HCT116 (cell line): ENCODE measurements at regions not wholly inside any gene's neighbourhood (a gene's known extent, or its start where the extent isn't known, plus 50 kb on each side); places are given as distances from the start of the nearest gene placed in this dataset.

Experiments used
- CEBPB ChIP-seq: IDR thresholded peaks from 2 replicates; pipeline ENCODE4 v1.6.1; 2012; ENCODE audit warnings: low read depth
- CTCF ChIP-seq, 3 experiments: fragments of 200-600 bp in 1 of 3; sonication (generic) in 1 of 3; IDR thresholded peaks in 2 of 3; conservative IDR thresholded peaks in 1 of 3; 2 replicates each; pipeline ENCODE4 v1.5.1; 2012 to 2017; ENCODE audit warnings: low read depth in 2 of 3, low read length in 2 of 3, antibody characterized with exemption in 1 of 3, borderline replicate concordance in 1 of 3, control low read depth in 1 of 3, mild to moderate bottlenecking in 1 of 3, mixed read lengths in 1 of 3, mixed run types in 1 of 3, moderate library complexity in 1 of 3; ENCODE audit not compliant: insufficient read depth in 1 of 3
- ELF1 ChIP-seq: IDR thresholded peaks from 2 replicates; pipeline ENCODE4 v1.6.1; 2012; ENCODE audit warnings: low read depth, borderline replicate concordance
- MAX ChIP-seq: IDR thresholded peaks from 2 replicates; pipeline ENCODE4 v1.6.1; 2012
- POLR2A ChIP-seq: IDR thresholded peaks from 2 replicates; pipeline ENCODE4 v1.7.0; 2011; ENCODE audit warnings: borderline replicate concordance; ENCODE audit not compliant: insufficient read depth, insufficient read length; ENCODE audit errors: extremely low read depth
- POLR2AphosphoS5 ChIP-seq: IDR thresholded peaks from 2 replicates; pipeline ENCODE4 v1.6.1; 2011; ENCODE audit warnings: mild to moderate bottlenecking, low read depth, low read length, moderate library complexity
- RAD21 ChIP-seq: IDR thresholded peaks from 2 replicates; pipeline ENCODE4 v1.6.1; 2012; ENCODE audit warnings: low read depth, mild to moderate bottlenecking
- SIN3A ChIP-seq: IDR thresholded peaks from 2 replicates; pipeline ENCODE4 v1.6.1; 2012; ENCODE audit warnings: low read depth
- SP1 ChIP-seq: IDR thresholded peaks from 2 replicates; pipeline ENCODE4 v1.6.1; 2012; ENCODE audit warnings: low read depth
- YY1 ChIP-seq: IDR thresholded peaks from 2 replicates; pipeline ENCODE4 v1.6.1; 2011; ENCODE audit warnings: low read length, low read depth, moderate library complexity, mild to moderate bottlenecking; ENCODE audit not compliant: insufficient replicate concordance; ENCODE audit errors: extremely low read depth

GRCh38 chr17:77285594-77286390 is 145.0 kb downstream of the SEC14L1 start:
- TF ChIP-seq CEBPB (no peak), SIN3A (no peak), RAD21 (no peak), YY1 (no peak), SP1 (no peak), CTCF (IDR thresholded peaks at IDR 0.05 in 2 of 3, conservative IDR thresholded peaks at IDR 0.05 in 1 of 3; ENCODE audit: borderline replicate concordance in 1 of 3, insufficient read depth in 1 of 3, low read depth in 2 of 3, low read length in 2 of 3) (no peak), POLR2A (no peak), POLR2AphosphoS5 (no peak), ELF1 (no peak), MAX (no peak)
